ENCODE measurements at regions not wholly inside any gene's neighbourhood (a gene's known extent, or its start where the extent isn't known, plus 50 kb on each side); places are given as distances from the start of the nearest gene placed in this dataset.

GRCh38 chr15:29532296-29532695 is 262.7 kb upstream of the NSMCE3 start:
- Histone ChIP-seq H3K27me3 (no peaks in the 10 kb centered on the region), H3K9me3 (no peaks in the 10 kb centered on the region), H3K4me1 (ENCODE audit: control insufficient read depth in 1 of 2, insufficient read depth in 1 of 2, low read depth in 1 of 2, low read length in 1 of 2) (no peaks in the 10 kb centered on the region), H3K4me3 (ENCODE audit: low read depth in 1 of 2, low read length in 1 of 2) (no peak overlapping the region), H3K27ac (no peak overlapping the region), H3K36me3 (no peaks in the 10 kb centered on the region)
- no peak for TF ChIP-seq CTCF (IDR thresholded peaks at IDR 0.05)

- Histone ChIP-seq H3K27ac (no peak overlapping the region), H3K4me1 (ENCODE audit: control insufficient read depth in 1 of 2, insufficient read depth in 1 of 2, low read depth in 1 of 2, low read length in 1 of 2) (no peaks in the 10 kb centered on the region), H3K27me3 (no peaks in the 10 kb centered on the region), H3K9me3 (no peaks in the 10 kb centered on the region), H3K36me3 (no peaks in the 10 kb centered on the region), H3K4me3 (ENCODE audit: low read depth in 1 of 2, low read length in 1 of 2) (no peak overlapping the region)
- TF ChIP-seq CTCF (IDR thresholded peaks at IDR 0.05), result no peak
These were observed 261.3 kb upstream of the NSMCE3 start for GRCh38 chr15:29530966-29531365.

- TF ChIP-seq CTCF (IDR thresholded peaks at IDR 0.05), result no peak
- no peaks in the 10 kb centered on the region for H3K9me3 ChIP-seq
- no peak overlapping the region for H3K27ac ChIP-seq
- H3K4me3 ChIP-seq (ENCODE audit: low read depth in 1 of 2, low read length in 1 of 2), result no peak overlapping the region
- no peaks in the 10 kb centered on the region for H3K36me3 ChIP-seq
- no peaks in the 10 kb centered on the region for H3K27me3 ChIP-seq
- no peaks in the 10 kb centered on the region for H3K4me1 ChIP-seq (ENCODE audit: control insufficient read depth in 1 of 2, insufficient read depth in 1 of 2, low read depth in 1 of 2, low read length in 1 of 2)
These were observed 259.4 kb upstream of the NSMCE3 start for GRCh38 chr15:29529043-29529442.

GRCh38 chr15:29528276-29528675 is 258.7 kb upstream of the NSMCE3 start:
- Histone ChIP-seq H3K27ac (no peak overlapping the region), H3K4me3 (ENCODE audit: low read depth in 1 of 2, low read length in 1 of 2) (no peak overlapping the region), H3K36me3 (no peaks in the 10 kb centered on the region), H3K4me1 (ENCODE audit: control insufficient read depth in 1 of 2, insufficient read depth in 1 of 2, low read depth in 1 of 2, low read length in 1 of 2) (no peaks in the 10 kb centered on the region), H3K27me3 (no peaks in the 10 kb centered on the region), H3K9me3 (no peaks in the 10 kb centered on the region)
- TF ChIP-seq CTCF (IDR thresholded peaks at IDR 0.05), result no peak

GRCh38 chr15:29526802-29527201 is 257.2 kb upstream of the NSMCE3 start:
- Histone ChIP-seq H3K4me1 (ENCODE audit: control insufficient read depth in 1 of 2, insufficient read depth in 1 of 2, low read depth in 1 of 2, low read length in 1 of 2) (no peaks in the 10 kb centered on the region), H3K36me3 (no peaks in the 10 kb centered on the region)
- no peak for TF ChIP-seq CTCF (IDR thresholded peaks at IDR 0.05)

More at GRCh38 chr15:29526802-29527201, 257.2 kb upstream of the NSMCE3 start:
- Histone ChIP-seq H3K27me3 (no peaks in the 10 kb centered on the region), H3K9me3 (no peaks in the 10 kb centered on the region), H3K4me3 (ENCODE audit: low read depth in 1 of 2, low read length in 1 of 2) (no peak overlapping the region), H3K27ac (no peak overlapping the region)

All from neutrophil (primary cell).